Coronary artery (tissue), 2 donors: ENCODE measurements at regions not wholly inside any gene's neighbourhood (a gene's known extent, or its start where the extent isn't known, plus 50 kb on each side); places are given as distances from the start of the nearest gene placed in this dataset.

Experiments used
- DNase-seq: peaks from one replicate; pipeline ENCODE4 v3.0.0-alpha.2; 2017; ENCODE audit warnings: low spot score
- H3K27ac ChIP-seq, 2 donors: fragments of 200-600 bp; sonication (generic); one replicate each; pipeline ENCODE4 v1.5.1; 2016 to 2019
- H3K4me3 ChIP-seq: fragments of 200-600 bp; sonication (generic); 2 replicates; pipeline ENCODE4 v1.5.1; 2016; ENCODE audit warnings: mild to moderate bottlenecking, moderate library complexity
- TF ChIP-seq, protein P1 (sequence below): fragments of 200-600 bp; sonication (generic); IDR thresholded peaks from one replicate; pipeline ENCODE4 v1.5.1; 2019; ENCODE audit warnings: antibody characterized with exemption

DNA sequence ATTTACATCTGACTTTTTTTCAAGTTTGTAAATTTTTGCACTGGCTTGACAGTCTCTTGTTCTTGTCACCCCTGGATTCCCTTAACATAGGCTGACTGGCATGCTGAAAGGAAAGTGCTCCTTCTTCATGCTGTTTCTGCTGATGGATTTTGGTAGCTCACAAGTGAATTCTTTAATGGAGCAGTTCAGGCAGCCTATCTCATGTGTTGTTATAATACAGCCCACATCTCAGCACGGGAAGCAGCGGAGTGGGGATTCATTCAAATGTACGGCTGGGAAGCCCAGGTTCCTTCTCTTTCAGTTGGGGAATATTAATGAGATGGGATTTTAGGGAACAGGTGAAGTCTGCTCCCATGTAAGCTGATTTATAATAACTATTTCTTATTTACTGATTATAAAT, 142.8 kb downstream of the CD8B2 start:
- DNase-seq: no peak
- TF ChIP-seq, protein P1, sequence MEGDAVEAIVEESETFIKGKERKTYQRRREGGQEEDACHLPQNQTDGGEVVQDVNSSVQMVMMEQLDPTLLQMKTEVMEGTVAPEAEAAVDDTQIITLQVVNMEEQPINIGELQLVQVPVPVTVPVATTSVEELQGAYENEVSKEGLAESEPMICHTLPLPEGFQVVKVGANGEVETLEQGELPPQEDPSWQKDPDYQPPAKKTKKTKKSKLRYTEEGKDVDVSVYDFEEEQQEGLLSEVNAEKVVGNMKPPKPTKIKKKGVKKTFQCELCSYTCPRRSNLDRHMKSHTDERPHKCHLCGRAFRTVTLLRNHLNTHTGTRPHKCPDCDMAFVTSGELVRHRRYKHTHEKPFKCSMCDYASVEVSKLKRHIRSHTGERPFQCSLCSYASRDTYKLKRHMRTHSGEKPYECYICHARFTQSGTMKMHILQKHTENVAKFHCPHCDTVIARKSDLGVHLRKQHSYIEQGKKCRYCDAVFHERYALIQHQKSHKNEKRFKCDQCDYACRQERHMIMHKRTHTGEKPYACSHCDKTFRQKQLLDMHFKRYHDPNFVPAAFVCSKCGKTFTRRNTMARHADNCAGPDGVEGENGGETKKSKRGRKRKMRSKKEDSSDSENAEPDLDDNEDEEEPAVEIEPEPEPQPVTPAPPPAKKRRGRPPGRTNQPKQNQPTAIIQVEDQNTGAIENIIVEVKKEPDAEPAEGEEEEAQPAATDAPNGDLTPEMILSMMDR: no peak
- no peak overlapping the region for H3K4me3 ChIP-seq
- H3K27ac ChIP-seq: no peak overlapping the region

DNA sequence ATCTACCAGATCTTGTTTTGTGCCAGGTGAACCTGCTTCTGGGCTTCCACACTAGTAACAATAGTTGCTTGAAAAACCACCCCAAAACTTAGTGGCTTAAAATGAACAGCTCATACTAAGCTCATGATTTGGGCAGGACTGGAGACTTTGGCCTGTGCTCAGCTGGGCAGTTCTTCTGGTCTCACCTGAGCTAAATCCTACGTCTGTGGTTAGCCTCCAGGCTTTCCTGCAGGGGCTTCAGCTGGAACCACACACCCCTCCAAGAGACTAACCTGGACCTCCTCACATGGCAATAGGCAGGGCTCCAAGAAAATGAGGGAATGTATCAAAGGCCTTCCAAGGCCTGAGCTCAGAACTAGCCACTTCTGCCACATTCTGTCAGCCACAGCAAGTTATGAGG, 144.1 kb downstream of the CD8B2 start:
- H3K27ac ChIP-seq: no peak overlapping the region
- TF ChIP-seq, protein P1: no peak
- no peak for DNase-seq
- H3K4me3 ChIP-seq: no peak overlapping the region

GRCh38 chr2:106638043-106638442, 150.9 kb downstream of the CD8B2 start:
- Histone ChIP-seq H3K27ac (no peak overlapping the region), H3K4me3 (no peak overlapping the region)
- TF ChIP-seq, protein P1: no peak
- DNase-seq: no peak

DNA sequence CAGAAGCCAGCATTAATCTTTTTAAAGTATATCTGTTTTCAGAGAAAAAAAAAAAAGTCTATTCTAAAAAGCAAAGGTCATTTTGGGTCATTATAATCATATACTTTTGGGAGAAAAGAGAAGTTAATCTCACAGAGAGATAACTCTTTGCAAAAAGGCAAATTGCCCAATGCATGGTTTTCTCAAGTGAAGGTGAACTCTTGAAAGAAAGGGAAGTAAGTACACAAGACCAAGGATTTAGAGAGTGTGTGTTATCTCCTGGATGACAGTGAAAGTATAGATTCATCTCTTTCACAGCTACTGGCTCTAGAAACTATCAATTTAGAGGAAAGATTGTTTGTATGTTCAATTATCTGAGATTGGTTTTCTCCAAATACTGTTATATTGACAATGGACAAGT, 151.4 kb downstream of the CD8B2 start:
- no peak for DNase-seq
- Histone ChIP-seq H3K27ac (no peak overlapping the region), H3K4me3 (no peak overlapping the region)
- TF ChIP-seq, protein P1: no peak

DNA sequence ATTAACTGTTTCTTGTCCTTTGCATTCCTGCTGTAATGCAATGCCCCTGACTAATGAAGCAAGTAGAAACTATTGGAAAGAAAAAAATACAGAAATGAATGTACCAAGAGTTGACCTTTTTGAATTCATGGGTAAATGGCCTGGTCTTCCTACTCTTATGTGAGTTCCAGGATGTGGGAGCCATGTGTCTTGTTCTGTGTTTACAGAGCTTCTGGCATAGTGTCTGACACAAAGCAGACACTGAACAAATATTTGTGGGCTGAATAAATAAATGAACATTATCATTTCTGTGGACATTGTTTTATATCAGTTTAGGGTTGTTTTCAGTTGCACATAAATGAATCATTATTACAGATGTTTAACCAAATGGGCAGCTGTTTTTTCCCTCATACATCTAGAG, 155.5 kb downstream of the CD8B2 start:
- H3K27ac ChIP-seq: no peak overlapping the region
- no peak overlapping the region for H3K4me3 ChIP-seq
- DNase-seq: no peak
- TF ChIP-seq, protein P1: no peak

DNA sequence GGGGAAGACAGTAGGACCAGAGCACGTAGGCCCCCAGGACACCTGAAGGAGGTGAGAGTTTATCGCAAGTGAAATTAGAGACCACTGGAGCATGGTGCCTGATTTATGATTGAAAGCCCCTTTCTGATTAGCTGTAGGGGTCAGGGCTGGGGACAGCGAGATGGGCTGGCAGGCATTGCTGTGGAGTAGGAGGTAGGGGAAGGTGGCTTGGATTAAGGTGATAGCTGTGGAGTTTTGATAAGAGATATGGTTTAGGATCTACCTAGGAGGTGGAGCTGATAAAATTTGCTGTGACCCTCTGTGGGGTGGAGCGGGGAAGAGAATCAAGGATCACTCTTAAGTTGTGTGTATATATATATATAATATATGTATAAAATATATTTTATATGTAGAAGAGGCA, 157.5 kb downstream of the CD8B2 start:
- TF ChIP-seq, protein P1: no peak
- Histone ChIP-seq H3K4me3 (no peak overlapping the region), H3K27ac (no peak overlapping the region)
- no peak for DNase-seq

- Histone ChIP-seq H3K4me3 (no peak overlapping the region), H3K27ac (no peak overlapping the region)
- TF ChIP-seq, protein P1: no peak
- no peak for DNase-seq
Observed at GRCh38 chr2:106646605-106647004, 159.4 kb downstream of the CD8B2 start.
